Spleen (tissue), 11 donors: ENCODE measurements at regions not wholly inside any gene's neighbourhood (a gene's known extent, or its start where the extent isn't known, plus 50 kb on each side); places are given as distances from the start of the nearest gene placed in this dataset.

Experiments used
- DNase-seq: peaks from one replicate; pipeline ENCODE4 v3.0.0-alpha.2; 2020
- H3K27ac ChIP-seq, 8 donors: fragments of 200-600 bp; sonication (generic) in 7 of 8; 1 replicate in 4 of 8; 2 replicates in 4 of 8; pipeline versions ENCODE4 v1.5.0 to v1.8.0; 2016 to 2021; ENCODE audit warnings: inconsistent platforms in 4 of 8, mild to moderate bottlenecking in 4 of 8, moderate library complexity in 1 of 8
- H3K27me3 ChIP-seq, 7 donors: fragments of 200-600 bp; sonication (generic) in 6 of 7; replicated peaks in 1 of 7; 1 replicate in 4 of 7; 2 replicates in 3 of 7; pipeline versions ENCODE4 v1.5.0 to v1.8.0; 2016 to 2021; ENCODE audit warnings: inconsistent platforms in 3 of 7, mild to moderate bottlenecking in 1 of 7
- H3K36me3 ChIP-seq, 6 donors: fragments of 200-600 bp; sonication (generic) in 5 of 6; 1 replicate in 4 of 6; 2 replicates in 2 of 6; pipeline versions ENCODE4 v1.5.0 to v1.8.0; 2016 to 2021; ENCODE audit warnings: inconsistent platforms in 2 of 6
- H3K4me1 ChIP-seq, 6 donors: fragments of 200-600 bp; sonication (generic) in 5 of 6; 1 replicate in 3 of 6; 2 replicates in 3 of 6; pipeline versions ENCODE4 v1.5.0 to v1.8.0; 2016 to 2021; ENCODE audit warnings: inconsistent platforms in 3 of 6
- H3K4me3 ChIP-seq, 8 donors: fragments of 200-600 bp; sonication (generic) in 7 of 8; 1 replicate in 4 of 8; 2 replicates in 4 of 8; pipeline versions ENCODE4 v1.5.0 to v1.8.0; 2016 to 2021; ENCODE audit warnings: inconsistent platforms in 4 of 8, mild to moderate bottlenecking in 4 of 8, moderate library complexity in 2 of 8
- H3K9me3 ChIP-seq, 8 donors: fragments of 200-600 bp; sonication (generic) in 7 of 8; 1 replicate in 4 of 8; 2 replicates in 4 of 8; pipeline versions ENCODE4 v1.5.0 to v1.8.0; 2016 to 2021; ENCODE audit warnings: inconsistent platforms in 4 of 8
- POLR2A ChIP-seq, 3 donors: fragments of 450-650 bp; IDR thresholded peaks; one replicate each; pipeline ENCODE4 v1.5.1; 2017; ENCODE audit warnings: antibody characterized with exemption in 3 of 3, mild to moderate bottlenecking in 1 of 3
- POLR2AphosphoS5 ChIP-seq, 3 donors: sonication (generic); formaldehyde crosslinking; IDR thresholded peaks; one replicate each; pipeline ENCODE4 v1.5.1; 2017; ENCODE audit warnings: antibody characterized with exemption in 3 of 3
- WGBS, 5 donors: extraction: QIAGEN DNeasy Blood & Tissue Kit in 3 of 5; methylation state at CpG; one replicate each; pipeline versions ENCODE4 v1.1.5 to v1.1.7; 2013 to 2018; 5-methylcytosine and 5-hydroxymethylcytosine counted together
- intact Hi-C: fragments of 100-400 bp; cut with DNase I; formaldehyde crosslinking; loops from one replicate; pipeline ENCODE4 v1.15.0; 2023; ENCODE audit warnings: low total_unique reads
- TF ChIP-seq, protein P1 (sequence below), 11 experiments: fragments of 200-600 bp in 7 of 11; fragments of 450-650 bp in 4 of 11; sonication (generic) in 4 of 11; IDR thresholded peaks in 8 of 11; conservative IDR thresholded peaks in 3 of 11; 1 replicate in 7 of 11; 2 replicates in 4 of 11; pipeline versions ENCODE4 v1.4.0 to v1.8.0; 2016 to 2021; ENCODE audit warnings: antibody characterized with exemption in 11 of 11, inconsistent platforms in 4 of 11, mild to moderate bottlenecking in 1 of 11
- donor health status: healthy with polysubstance abuse.
- donor health status: DM: no; HTN: no; CAD: no; lungs with moderate emphysema.
- donor health status: DM: no; HTN: no; CAD: no.
- donor health status: Bipolar disorder and iron deficiency.
- donor health status: healthy.
- donor health status: DM: no; HTN: no; CAD: no.
- donor health status: DM: yes; HTN: yes; CAD: no.

DNA sequence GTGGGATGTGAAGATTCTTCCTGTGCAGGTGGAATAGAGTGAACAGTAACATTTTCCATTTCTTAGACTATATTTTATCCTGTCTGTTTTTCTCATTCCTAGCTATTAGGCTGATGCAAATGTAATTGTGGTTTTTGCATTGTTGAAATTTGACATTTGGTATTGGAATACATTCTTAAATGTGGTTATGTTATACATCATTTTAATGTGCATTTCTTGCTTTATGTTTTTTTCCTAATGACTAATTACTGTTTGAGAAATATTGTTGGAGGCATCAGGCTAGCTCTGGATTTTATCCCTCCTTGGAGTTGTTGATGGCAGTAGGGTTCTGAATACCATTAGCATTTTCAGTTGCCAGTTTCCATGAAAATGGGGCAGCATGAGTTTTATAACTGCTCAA, 75.9 kb upstream of the GNG2 start:
- H3K27ac ChIP-seq, result peak overlapping the region in 3 of 8 donors; percentile 30 to 32 (median 31)
- TF ChIP-seq, protein P1, sequence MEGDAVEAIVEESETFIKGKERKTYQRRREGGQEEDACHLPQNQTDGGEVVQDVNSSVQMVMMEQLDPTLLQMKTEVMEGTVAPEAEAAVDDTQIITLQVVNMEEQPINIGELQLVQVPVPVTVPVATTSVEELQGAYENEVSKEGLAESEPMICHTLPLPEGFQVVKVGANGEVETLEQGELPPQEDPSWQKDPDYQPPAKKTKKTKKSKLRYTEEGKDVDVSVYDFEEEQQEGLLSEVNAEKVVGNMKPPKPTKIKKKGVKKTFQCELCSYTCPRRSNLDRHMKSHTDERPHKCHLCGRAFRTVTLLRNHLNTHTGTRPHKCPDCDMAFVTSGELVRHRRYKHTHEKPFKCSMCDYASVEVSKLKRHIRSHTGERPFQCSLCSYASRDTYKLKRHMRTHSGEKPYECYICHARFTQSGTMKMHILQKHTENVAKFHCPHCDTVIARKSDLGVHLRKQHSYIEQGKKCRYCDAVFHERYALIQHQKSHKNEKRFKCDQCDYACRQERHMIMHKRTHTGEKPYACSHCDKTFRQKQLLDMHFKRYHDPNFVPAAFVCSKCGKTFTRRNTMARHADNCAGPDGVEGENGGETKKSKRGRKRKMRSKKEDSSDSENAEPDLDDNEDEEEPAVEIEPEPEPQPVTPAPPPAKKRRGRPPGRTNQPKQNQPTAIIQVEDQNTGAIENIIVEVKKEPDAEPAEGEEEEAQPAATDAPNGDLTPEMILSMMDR (IDR thresholded peaks at IDR 0.05 in 8 of 11, conservative IDR thresholded peaks at IDR 0.05 in 3 of 11), result no peak
- no peak for TF ChIP-seq POLR2A (IDR thresholded peaks at IDR 0.05)
- TF ChIP-seq POLR2AphosphoS5 (IDR thresholded peaks at IDR 0.05), result no peak
- H3K4me3 ChIP-seq, result no peak overlapping the region
- H3K4me1 ChIP-seq, result peaks cover 4 to 21% (median 12%) of the 10 kb centered on the region in 6 donors
- no peaks in the 10 kb centered on the region for H3K36me3 ChIP-seq
- H3K9me3 ChIP-seq, result peaks cover 0 to 29% (median 21%) of the 10 kb centered on the region in 8 donors
- no peak for DNase-seq
- intact Hi-C loops, result loop anchor here (5.0 kb wide), 1 partner anchor 502 kb away; no protein-coding TSS in a partner anchor
- H3K27me3 ChIP-seq, result peaks cover 0 to 10% (median 0%) of the 10 kb centered on the region in 7 donors

GRCh38 chr14:51786227-51786626, 74.2 kb upstream of the GNG2 start:
- H3K4me3 ChIP-seq, result no peak overlapping the region
- H3K27me3 ChIP-seq, result peaks cover 0 to 6% (median 0%) of the 10 kb centered on the region in 7 donors
- WGBS, 5 donors, result 82 to 100% (median 93%) methylated on average over 3 of the region's 3 CpGs
- peaks cover 0 to 29% (median 21%) of the 10 kb centered on the region in 8 donors for H3K9me3 ChIP-seq
- no peaks in the 10 kb centered on the region for H3K36me3 ChIP-seq
- TF ChIP-seq POLR2A (IDR thresholded peaks at IDR 0.05) (no peak), POLR2AphosphoS5 (IDR thresholded peaks at IDR 0.05) (no peak)
- TF ChIP-seq, protein P1 (IDR thresholded peaks at IDR 0.05 in 8 of 11, conservative IDR thresholded peaks at IDR 0.05 in 3 of 11), result no peak
- DNase-seq, result no peak
- H3K27ac ChIP-seq, result no peak overlapping the region
- intact Hi-C loops, result no loop called here
- H3K4me1 ChIP-seq, result peaks cover 0 to 16% (median 4%) of the 10 kb centered on the region in 6 donors

DNA sequence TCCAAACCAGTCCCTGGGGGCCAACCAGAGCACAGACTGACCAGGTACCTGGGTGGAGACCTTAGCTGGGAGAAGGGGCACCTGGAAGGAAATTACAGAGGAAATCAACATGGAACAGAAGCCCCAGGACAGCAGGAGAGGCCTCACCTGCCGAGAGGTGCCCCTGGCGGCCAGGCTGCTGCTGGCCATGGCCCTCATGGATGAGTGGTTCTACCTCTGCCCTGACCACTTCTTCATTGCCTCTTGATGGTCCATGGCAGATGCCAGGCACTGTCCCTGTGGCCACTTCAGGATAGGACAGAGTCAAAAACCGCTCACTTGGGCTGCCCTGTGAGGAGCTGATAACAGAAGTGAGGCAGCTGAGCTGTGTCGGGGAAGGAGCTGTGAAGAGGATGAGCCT, 73.1 kb upstream of the GNG2 start:
- H3K4me3 ChIP-seq, result no peak overlapping the region
- TF ChIP-seq, protein P1 (IDR thresholded peaks at IDR 0.05 in 8 of 11, conservative IDR thresholded peaks at IDR 0.05 in 3 of 11), result no peak
- TF ChIP-seq POLR2A (IDR thresholded peaks at IDR 0.05) (no peak), POLR2AphosphoS5 (IDR thresholded peaks at IDR 0.05) (no peak)
- H3K27me3 ChIP-seq, result peaks cover 0 to 6% (median 0%) of the 10 kb centered on the region in 7 donors
- WGBS, 5 donors, result 81 to 95% (median 93%) methylated on average over 4 of the region's 4 CpGs
- H3K4me1 ChIP-seq, result peaks cover 0 to 16% (median 4%) of the 10 kb centered on the region in 6 donors
- peaks cover 0 to 29% (median 21%) of the 10 kb centered on the region in 8 donors for H3K9me3 ChIP-seq
- no peaks in the 10 kb centered on the region for H3K36me3 ChIP-seq
- intact Hi-C loops, result no loop called here
- no peak overlapping the region for H3K27ac ChIP-seq
- DNase-seq, result no peak

DNA sequence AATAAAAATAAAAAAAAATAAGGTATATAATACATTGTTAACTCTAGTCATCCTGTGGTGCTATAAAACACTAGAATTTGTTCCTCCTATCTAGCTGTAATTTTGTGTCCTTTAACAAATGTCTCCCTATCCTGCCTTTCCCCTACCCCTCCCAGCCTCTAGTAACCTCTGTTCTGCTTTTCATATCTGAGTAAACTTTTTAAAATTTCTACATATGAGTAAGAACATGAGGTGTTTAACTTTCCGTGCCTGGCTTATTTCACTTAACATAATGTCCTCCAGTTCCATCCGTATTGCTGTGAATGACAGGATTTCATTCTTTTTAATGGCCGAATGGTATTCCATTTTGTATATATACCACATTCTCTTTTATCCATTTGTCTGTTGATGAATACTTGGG, 71.3 kb upstream of the GNG2 start:
- WGBS, 5 donors, result 75 to 98% (median 90%) methylated on average over 3 of the region's 3 CpGs
- TF ChIP-seq POLR2A (IDR thresholded peaks at IDR 0.05), result no peak
- no peak for TF ChIP-seq POLR2AphosphoS5 (IDR thresholded peaks at IDR 0.05)
- TF ChIP-seq, protein P1 (IDR thresholded peaks at IDR 0.05 in 8 of 11, conservative IDR thresholded peaks at IDR 0.05 in 3 of 11), result no peak
- Histone ChIP-seq H3K36me3 (no peaks in the 10 kb centered on the region), H3K27me3 (peaks cover 0 to 6% (median 0%) of the 10 kb centered on the region in 7 donors), H3K4me3 (no peak overlapping the region), H3K4me1 (peaks cover 0 to 8% (median 1%) of the 10 kb centered on the region in 6 donors), H3K9me3 (peaks cover 0 to 29% (median 21%) of the 10 kb centered on the region in 8 donors), H3K27ac (peak overlapping the region in 4 of 8 donors; percentile 39 to 63 (median 50))
- intact Hi-C loops, result no loop called here
- DNase-seq, result no peak
